ENCODE measurements at regions not wholly inside any gene's neighbourhood (a gene's known extent, or its start where the extent isn't known, plus 50 kb on each side); places are given as distances from the start of the nearest gene placed in this dataset.

DNA sequence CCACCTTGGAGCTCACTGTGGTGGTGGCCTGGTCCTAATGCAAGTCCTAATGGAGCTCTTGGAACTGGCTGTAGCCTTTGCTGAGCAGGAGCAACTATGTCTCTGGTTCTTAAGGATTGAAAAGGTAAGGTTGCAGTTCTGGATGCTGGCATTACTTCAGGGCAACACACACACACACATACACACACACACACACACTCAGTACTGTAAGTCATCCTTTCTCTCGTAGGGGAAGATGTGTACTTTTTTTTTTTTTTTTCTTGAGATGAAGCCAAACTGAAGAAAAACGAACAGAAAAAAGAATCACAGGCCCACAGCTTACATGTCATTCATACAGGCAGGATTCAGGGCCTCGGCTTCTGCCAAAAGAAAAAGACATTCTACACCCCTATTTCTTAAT lies 81.1 kb upstream of the RPS23 start:
- no peaks in the 10 kb centered on the region for H3K9me3 ChIP-seq
- H3K27ac ChIP-seq = no peak overlapping the region
- peaks cover 0 to 29% (median 11%) of the 10 kb centered on the region in 6 donors for H3K4me1 ChIP-seq
- intact Hi-C loops (cut with DNase I; ENCODE audit: low total_unique reads) = loop anchor here (5.0 to 10.0 kb wide), 2 partner anchors 1076 to 1203 kb away; no protein-coding TSS in a partner anchor
- no peaks in the 10 kb centered on the region for H3K36me3 ChIP-seq
- H3K4me3 ChIP-seq = no peak overlapping the region
- 76 to 90% (median 85%) methylated on average over 3 of the region's 3 CpGs for WGBS, 5 donors
- DNase-seq = no peak
- no peaks in the 10 kb centered on the region for H3K27me3 ChIP-seq (replicated peaks in 1 of 7)
- TF ChIP-seq POLR2AphosphoS5 (IDR thresholded peaks at IDR 0.05) (no peak), POLR2A (IDR thresholded peaks at IDR 0.05) (no peak)
- TF ChIP-seq, protein P1, sequence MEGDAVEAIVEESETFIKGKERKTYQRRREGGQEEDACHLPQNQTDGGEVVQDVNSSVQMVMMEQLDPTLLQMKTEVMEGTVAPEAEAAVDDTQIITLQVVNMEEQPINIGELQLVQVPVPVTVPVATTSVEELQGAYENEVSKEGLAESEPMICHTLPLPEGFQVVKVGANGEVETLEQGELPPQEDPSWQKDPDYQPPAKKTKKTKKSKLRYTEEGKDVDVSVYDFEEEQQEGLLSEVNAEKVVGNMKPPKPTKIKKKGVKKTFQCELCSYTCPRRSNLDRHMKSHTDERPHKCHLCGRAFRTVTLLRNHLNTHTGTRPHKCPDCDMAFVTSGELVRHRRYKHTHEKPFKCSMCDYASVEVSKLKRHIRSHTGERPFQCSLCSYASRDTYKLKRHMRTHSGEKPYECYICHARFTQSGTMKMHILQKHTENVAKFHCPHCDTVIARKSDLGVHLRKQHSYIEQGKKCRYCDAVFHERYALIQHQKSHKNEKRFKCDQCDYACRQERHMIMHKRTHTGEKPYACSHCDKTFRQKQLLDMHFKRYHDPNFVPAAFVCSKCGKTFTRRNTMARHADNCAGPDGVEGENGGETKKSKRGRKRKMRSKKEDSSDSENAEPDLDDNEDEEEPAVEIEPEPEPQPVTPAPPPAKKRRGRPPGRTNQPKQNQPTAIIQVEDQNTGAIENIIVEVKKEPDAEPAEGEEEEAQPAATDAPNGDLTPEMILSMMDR (IDR thresholded peaks at IDR 0.05 in 8 of 11, conservative IDR thresholded peaks at IDR 0.05 in 3 of 11) = no peak

DNA sequence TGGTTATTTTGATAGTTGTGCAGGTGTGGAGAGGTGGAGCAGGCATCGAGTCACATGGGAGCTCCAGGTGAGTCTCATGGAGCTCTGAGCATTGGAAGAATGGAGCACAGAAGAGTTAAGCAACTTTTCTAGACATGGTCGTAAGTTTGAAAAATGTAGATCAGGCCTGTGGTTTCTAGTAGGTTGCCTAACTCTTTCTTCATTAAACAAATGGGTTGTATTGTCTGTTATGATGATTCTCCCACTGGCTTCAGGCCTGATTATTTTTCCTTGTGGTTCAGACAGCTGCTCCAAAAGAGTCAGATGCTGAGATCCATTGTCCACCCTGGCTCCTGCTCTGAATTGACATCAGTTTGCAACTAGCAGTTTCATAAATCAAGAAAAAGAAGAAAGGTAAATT lies 80.3 kb upstream of the RPS23 start:
- WGBS, 5 donors = 65 to 88% (median 79%) methylated on average over 2 of the region's 2 CpGs
- no peaks in the 10 kb centered on the region for H3K9me3 ChIP-seq
- H3K4me3 ChIP-seq = no peak overlapping the region
- DNase-seq = no peak
- peaks cover 0 to 29% (median 10%) of the 10 kb centered on the region in 6 donors for H3K4me1 ChIP-seq
- H3K27ac ChIP-seq = no peak overlapping the region
- intact Hi-C loops (cut with DNase I; ENCODE audit: low total_unique reads) = loop anchor here (5.0 to 10.0 kb wide), 2 partner anchors 1076 to 1204 kb away; no protein-coding TSS in a partner anchor
- no peaks in the 10 kb centered on the region for H3K36me3 ChIP-seq
- H3K27me3 ChIP-seq (replicated peaks in 1 of 7) = no peaks in the 10 kb centered on the region
- TF ChIP-seq POLR2A (IDR thresholded peaks at IDR 0.05) (no peak), POLR2AphosphoS5 (IDR thresholded peaks at IDR 0.05) (no peak)
- TF ChIP-seq, protein P1 (IDR thresholded peaks at IDR 0.05 in 8 of 11, conservative IDR thresholded peaks at IDR 0.05 in 3 of 11) = no peak

DNA sequence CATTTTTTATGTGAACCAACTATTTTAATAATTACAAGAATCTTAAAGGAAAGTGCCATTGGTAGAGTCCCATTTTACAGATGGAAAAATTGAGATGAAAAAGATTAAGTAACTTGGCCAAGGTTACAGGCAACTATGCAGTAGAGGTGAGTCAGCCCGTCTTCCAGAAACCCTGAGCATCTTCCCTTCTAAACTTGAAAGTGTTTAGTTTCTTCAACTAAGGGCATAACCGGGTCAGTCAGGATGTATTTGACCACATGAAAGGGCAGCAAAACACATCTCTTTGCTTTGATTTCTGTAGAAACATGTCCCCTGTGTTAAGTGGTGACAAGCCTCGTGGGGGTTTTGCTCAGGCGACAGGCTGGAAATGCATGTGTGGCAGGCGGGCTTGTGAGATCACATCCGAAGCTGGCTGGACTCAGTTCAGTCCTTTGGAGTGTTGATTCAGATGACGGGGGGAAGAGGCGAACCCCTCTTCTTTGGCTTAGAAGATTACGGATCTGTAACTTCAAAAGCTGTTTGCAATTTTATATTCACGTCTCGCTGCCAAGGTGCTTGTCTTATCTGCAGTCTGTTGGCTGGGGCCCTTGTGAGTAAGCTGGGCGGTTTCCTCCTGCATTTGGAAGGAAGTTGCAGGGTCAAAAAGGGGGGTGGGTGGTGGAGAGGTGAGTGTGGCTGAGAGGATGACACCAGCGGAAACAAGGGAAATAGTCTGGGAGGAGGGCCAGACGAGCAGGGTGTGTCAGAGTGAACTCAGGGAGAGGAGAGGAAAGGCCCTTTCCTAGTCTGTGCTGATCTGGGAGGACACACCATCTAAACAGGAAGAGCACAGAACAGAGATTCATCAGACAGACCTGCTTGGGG lies 78.9 kb upstream of the RPS23 start:
- TF ChIP-seq, protein P1 (IDR thresholded peaks at IDR 0.05 in 8 of 11, conservative IDR thresholded peaks at IDR 0.05 in 3 of 11) = no peak
- peak in 2 of 3 donors; percentile 57 to 64 for TF ChIP-seq POLR2AphosphoS5 (IDR thresholded peaks at IDR 0.05)
- TF ChIP-seq POLR2A (IDR thresholded peaks at IDR 0.05) = no peak
- Histone ChIP-seq H3K27ac (peak overlapping the region in 5 of 8 donors; percentile 33 to 55 (median 50)), H3K4me3 (peak overlapping the region in 1 of 8 donors; percentile 16), H3K9me3 (no peaks in the 10 kb centered on the region), H3K27me3 (replicated peaks in 1 of 7) (no peaks in the 10 kb centered on the region), H3K36me3 (no peaks in the 10 kb centered on the region), H3K4me1 (peaks cover 5 to 40% (median 18%) of the 10 kb centered on the region in 6 donors)
- intact Hi-C loops (cut with DNase I; ENCODE audit: low total_unique reads) = loop anchor here (5.0 to 10.0 kb wide), 2 partner anchors 1078 to 1205 kb away; no protein-coding TSS in a partner anchor
- no peak for DNase-seq
- WGBS, 5 donors = 13 to 25% (median 16%) methylated on average over 14 of the region's 14 CpGs

DNA sequence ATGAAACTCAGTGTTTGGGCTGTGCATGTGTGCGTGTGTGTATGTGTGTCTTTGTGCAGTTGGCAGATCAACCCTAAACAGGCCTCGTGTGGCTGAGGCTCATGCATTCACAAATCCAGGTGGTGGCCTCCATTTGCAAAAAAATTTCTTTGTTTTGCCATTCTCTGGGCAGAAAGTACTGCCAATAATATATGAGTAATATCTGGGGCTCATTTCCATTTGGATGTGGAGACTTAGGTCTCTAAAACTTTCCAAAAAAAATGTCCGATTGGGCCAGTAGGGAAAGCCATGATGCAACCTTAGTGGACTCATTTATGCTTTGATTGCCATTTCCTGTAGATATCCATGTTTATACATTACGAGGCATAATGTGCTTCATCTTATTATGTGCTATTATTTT lies 77.9 kb upstream of the RPS23 start:
- intact Hi-C loops (cut with DNase I; ENCODE audit: low total_unique reads) = loop anchor here (5.0 to 10.0 kb wide), 2 partner anchors 1079 to 1206 kb away; no protein-coding TSS in a partner anchor
- H3K9me3 ChIP-seq = no peaks in the 10 kb centered on the region
- WGBS, 5 donors = 79 to 92% (median 89%) methylated on average over 4 of the region's 4 CpGs
- H3K4me1 ChIP-seq = peaks cover 5 to 46% (median 19%) of the 10 kb centered on the region in 6 donors
- no peaks in the 10 kb centered on the region for H3K27me3 ChIP-seq (replicated peaks in 1 of 7)
- TF ChIP-seq POLR2AphosphoS5 (IDR thresholded peaks at IDR 0.05) (no peak), POLR2A (IDR thresholded peaks at IDR 0.05) (no peak)
- TF ChIP-seq, protein P1 (IDR thresholded peaks at IDR 0.05 in 8 of 11, conservative IDR thresholded peaks at IDR 0.05 in 3 of 11) = no peak
- no peak overlapping the region for H3K4me3 ChIP-seq
- no peaks in the 10 kb centered on the region for H3K36me3 ChIP-seq
- no peak for DNase-seq
- H3K27ac ChIP-seq = no peak overlapping the region
